K562 (cell line): ENCODE measurements at regions not wholly inside any gene's neighbourhood (a gene's known extent, or its start where the extent isn't known, plus 50 kb on each side); places are given as distances from the start of the nearest gene placed in this dataset.
A peak's percentile ranks its signal among the peaks of the same experiment; 100 is the strongest.

Experiments
- ATAC-seq: fragments of 200-7000 bp; cut with Tn5 transposase; 3 replicates; pipeline ENCODE4 v1.9.1; 2020; ENCODE audit warnings: moderate library complexity
- BruUV-seq: library from RNA; stranded (reverse); fragments of 400-500 nt; replicated peaks from 2 replicates; lab custom pipeline; 2021; lab: Mats Ljungman, UMichigan
- CTCF ChIA-PET: fragments of 300-600 bp; formaldehyde crosslinking; extraction: SDS; loops from one replicate; lab custom pipeline; 2021; ENCODE audit warnings: low intra/inter-chr PET ratio; lab: Yijun Ruan, JAX
- POLR2A ChIA-PET: fragments of 300-600, 350-650 bp; sonication (Branson Sonifier 250); formaldehyde crosslinking; extraction: SDS; loops from one replicate; lab custom pipeline; 2021; ENCODE audit warnings: antibody characterized with exemption, inconsistent platforms; lab: Yijun Ruan, JAX
- DNase-seq, 4 experiments: peaks; one replicate each; pipeline versions ENCODE4 v3.0.0 to v3.0.0-alpha.2; 2011 to 2018; ENCODE audit warnings: low spot score in 3 of 4, mixed read lengths in 3 of 4; ENCODE audit errors: extremely low read depth in 1 of 4
- FAIRE-seq: peaks from 2 replicates; lab custom pipeline; 2011; peaks lifted over from hg19 to GRCh38; lab: Jason Lieb, UNC
- H2AFZ ChIP-seq: 2 replicates; pipeline ENCODE4 v1.6.0; 2011; ENCODE audit warnings: low read depth, low read length, control low read depth, inconsistent platforms
- H3K27ac ChIP-seq: fragments of 200-600 bp; 3 replicates; pipeline ENCODE4 v1.8.0; 2011; ENCODE audit warnings: low read depth, mild to moderate bottlenecking, control low read depth, inconsistent platforms, low read length, moderate library complexity, mixed read lengths; ENCODE audit errors: extremely low read depth
- H3K27me3 ChIP-seq, 2 experiments: fragments of 300-600 bp in 1 of 2; 2 replicates in 1 of 2; 3 replicates in 1 of 2; pipeline versions ENCODE4 v1.6.0 to v1.8.0; 2011; ENCODE audit warnings: inconsistent platforms in 2 of 2, low read length in 2 of 2, mild to moderate bottlenecking in 1 of 2, mixed read lengths in 1 of 2, moderate library complexity in 1 of 2; ENCODE audit not compliant: control insufficient read depth in 2 of 2, insufficient read depth in 2 of 2
- H3K36me3 ChIP-seq: fragments of 300-600 bp; 3 replicates; pipeline ENCODE4 v1.8.0; 2011; ENCODE audit warnings: mild to moderate bottlenecking, low read length, inconsistent platforms; ENCODE audit not compliant: control insufficient read depth, insufficient read depth
- H3K4me1 ChIP-seq, 2 experiments: fragments of 200-600 bp in 1 of 2; replicated peaks in 1 of 2; 2 replicates in 1 of 2; 3 replicates in 1 of 2; pipeline versions ENCODE4 v1.5.1 to v1.8.0; 2011; ENCODE audit warnings: inconsistent platforms in 2 of 2, low read length in 2 of 2, mild to moderate bottlenecking in 1 of 2, mixed read lengths in 1 of 2, moderate library complexity in 1 of 2; ENCODE audit not compliant: control insufficient read depth in 2 of 2, insufficient read depth in 2 of 2
- H3K4me2 ChIP-seq: 2 replicates; pipeline ENCODE4 v1.6.1; 2011; ENCODE audit warnings: low read length, control low read depth, inconsistent platforms, mixed read lengths; ENCODE audit not compliant: insufficient read depth
- H3K4me3 ChIP-seq: fragments of 200-600 bp; sonication (generic), shearing (Covaris generic); 2 replicates; pipeline ENCODE4 v1.5.1; 2016; ENCODE audit warnings: control low read depth, inconsistent platforms
- H3K79me2 ChIP-seq: fragments of 200-600 bp; 3 replicates; pipeline ENCODE4 v1.8.0; 2011; ENCODE audit warnings: low read length, inconsistent platforms; ENCODE audit not compliant: control insufficient read depth, insufficient read depth
- H3K9ac ChIP-seq, 2 experiments: 2 replicates each; pipeline versions ENCODE4 v1.6.0 to v1.6.1; 2011; ENCODE audit warnings: low read depth in 2 of 2, low read length in 2 of 2, control low read depth in 1 of 2, inconsistent platforms in 1 of 2, mild to moderate bottlenecking in 1 of 2, mixed read lengths in 1 of 2; ENCODE audit not compliant: insufficient read depth in 1 of 2
- H3K9me1 ChIP-seq: one replicate; pipeline ENCODE4 v1.6.0; 2011; ENCODE audit warnings: inconsistent platforms, mild to moderate bottlenecking, low read length, moderate library complexity; ENCODE audit not compliant: control insufficient read depth, insufficient read depth
- H3K9me3 ChIP-seq: replicated peaks from 2 replicates; pipeline ENCODE4 v1.5.1; 2011; ENCODE audit warnings: low read depth, low read length, inconsistent platforms; ENCODE audit not compliant: control insufficient read depth, insufficient read depth
- H4K20me1 ChIP-seq: replicated peaks from 2 replicates; pipeline ENCODE4 v1.6.1; 2011; ENCODE audit warnings: low read length, inconsistent platforms, mixed read lengths; ENCODE audit not compliant: control insufficient read depth, insufficient read depth
- ATF6 ChIP-seq: sonication (generic); formaldehyde crosslinking; IDR thresholded peaks from 2 replicates; pipeline ENCODE4 v1.4.0; 2020; ENCODE audit warnings: mild to moderate bottlenecking, missing genetic modification reagents
- BCL6 ChIP-seq: fragments of 250-450 bp; sonication (Bioruptor Pico); IDR thresholded peaks from 2 replicates; pipeline ENCODE4 v1.4.0; 2020
- CEBPG ChIP-seq, 3 experiments: fragments of 200-800 bp in 1 of 3; sonication (Bioruptor generic) in 1 of 3; sonication (generic) in 1 of 3; formaldehyde crosslinking in 1 of 3; IDR thresholded peaks in 2 of 3; conservative IDR thresholded peaks in 1 of 3; 2 replicates each; pipeline versions ENCODE4 v1.6.1 to v1.8.0; 2016 to 2022; ENCODE audit warnings: missing compliant biosample characterization in 2 of 3, missing genetic modification characterization in 2 of 3, mild to moderate bottlenecking in 1 of 3, missing genetic modification reagents in 1 of 3
- CREM ChIP-seq: IDR thresholded peaks from 2 replicates; pipeline ENCODE4 v1.6.1; 2014; ENCODE audit warnings: antibody characterized with exemption, low read depth
- GABPA ChIP-seq: fragments of 200-800 bp; sonication (Bioruptor generic); conservative IDR thresholded peaks from 2 replicates; pipeline ENCODE4 v1.6.1; 2016; ENCODE audit warnings: low read depth, missing genetic modification characterization, missing compliant biosample characterization
- IFI16 ChIP-seq: fragments of 250-450 bp; sonication (Bioruptor Pico); IDR thresholded peaks from 2 replicates; pipeline ENCODE4 v2.1.2; 2022; ENCODE audit warnings: mild to moderate bottlenecking, inconsistent platforms
- MAZ ChIP-seq, 2 experiments: fragments of 450-650 bp in 1 of 2; sonication (generic) in 1 of 2; formaldehyde crosslinking; IDR thresholded peaks in 1 of 2; conservative IDR thresholded peaks in 1 of 2; 2 replicates each; pipeline versions ENCODE4 v1.4.0 to v1.5.0; 2020; ENCODE audit warnings: mild to moderate bottlenecking in 1 of 2, missing genetic modification reagents in 1 of 2
- NFIC ChIP-seq: fragments of 450-650 bp; IDR thresholded peaks from 2 replicates; pipeline ENCODE4 v1.6.1; 2017; ENCODE audit warnings: mild to moderate bottlenecking, inconsistent platforms
- PYGO2 ChIP-seq: fragments of 450-650 bp; IDR thresholded peaks from 2 replicates; pipeline ENCODE4 v1.6.1; 2016; ENCODE audit warnings: mild to moderate bottlenecking, missing genetic modification characterization, moderate library complexity, missing compliant biosample characterization
- SREBF2 ChIP-seq: sonication (generic); formaldehyde crosslinking; IDR thresholded peaks from 2 replicates; pipeline ENCODE4 v1.4.0; 2020; ENCODE audit warnings: mild to moderate bottlenecking, missing genetic modification reagents
- TAF15 ChIP-seq: fragments of 200-400 bp; formaldehyde crosslinking; IDR thresholded peaks from 2 replicates; pipeline ENCODE4 v1.6.1; 2017; ENCODE audit warnings: mild to moderate bottlenecking, low read depth, low read length, moderate library complexity
- TRIM28 ChIP-seq: fragments of 450-650 bp; IDR thresholded peaks from 2 replicates; pipeline ENCODE4 v1.6.1; 2017
- ZBTB17 ChIP-seq: fragments of 450-650 bp; formaldehyde crosslinking; IDR thresholded peaks from 2 replicates; pipeline ENCODE4 v1.4.0; 2020; ENCODE audit warnings: mild to moderate bottlenecking
- ZFX ChIP-seq: sonication (generic); formaldehyde crosslinking; IDR thresholded peaks from 2 replicates; pipeline ENCODE4 v1.8.0; 2022; ENCODE audit warnings: mild to moderate bottlenecking, missing genetic modification reagents, moderate library complexity
- ZNF316 ChIP-seq: fragments of 450-650 bp; IDR thresholded peaks from 2 replicates; pipeline ENCODE4 v1.6.1; 2016
- ZZZ3 ChIP-seq: fragments of 450-650 bp; IDR thresholded peaks from 2 replicates; pipeline ENCODE4 v1.6.1; 2016; ENCODE audit warnings: antibody characterized with exemption, mild to moderate bottlenecking, moderate library complexity
- WGBS: fragments of 100-300 bp; shearing (Covaris generic); methylation state at CpG from one replicate; pipeline ENCODE4 v1.1.6; 2016; ENCODE audit warnings: low coverage, mixed read lengths; ENCODE audit not compliant: insufficient coverage; ENCODE audit errors: missing lambda C conversion rate; 5-methylcytosine and 5-hydroxymethylcytosine counted together
- in situ Hi-C: fragments of 300-500 bp; cut with MboI; formaldehyde crosslinking; loops from 4 replicates; pipeline ENCODE4 v1.15.0; 2018; ENCODE audit warnings: inconsistent platforms, mixed read lengths
- intact Hi-C: fragments of 100-400 bp; cut with micrococcal nuclease; formaldehyde crosslinking; loops from 2 replicates; pipeline ENCODE4 v1.14.2; 2022
- TF ChIP-seq, protein P1 (sequence below), 3 experiments: IDR thresholded peaks in 2 of 3; conservative IDR thresholded peaks in 1 of 3; 2 replicates each; pipeline ENCODE4 v1.5.1; 2011 to 2012; ENCODE audit warnings: low read length in 3 of 3, mild to moderate bottlenecking in 3 of 3, control low read depth in 2 of 3, improper control_type of control experiment in 1 of 3, inconsistent platforms in 1 of 3, low read depth in 1 of 3, mixed read lengths in 1 of 3, moderate library complexity in 1 of 3; ENCODE audit not compliant: insufficient read depth in 2 of 3

- TF ChIP-seq, protein P1, sequence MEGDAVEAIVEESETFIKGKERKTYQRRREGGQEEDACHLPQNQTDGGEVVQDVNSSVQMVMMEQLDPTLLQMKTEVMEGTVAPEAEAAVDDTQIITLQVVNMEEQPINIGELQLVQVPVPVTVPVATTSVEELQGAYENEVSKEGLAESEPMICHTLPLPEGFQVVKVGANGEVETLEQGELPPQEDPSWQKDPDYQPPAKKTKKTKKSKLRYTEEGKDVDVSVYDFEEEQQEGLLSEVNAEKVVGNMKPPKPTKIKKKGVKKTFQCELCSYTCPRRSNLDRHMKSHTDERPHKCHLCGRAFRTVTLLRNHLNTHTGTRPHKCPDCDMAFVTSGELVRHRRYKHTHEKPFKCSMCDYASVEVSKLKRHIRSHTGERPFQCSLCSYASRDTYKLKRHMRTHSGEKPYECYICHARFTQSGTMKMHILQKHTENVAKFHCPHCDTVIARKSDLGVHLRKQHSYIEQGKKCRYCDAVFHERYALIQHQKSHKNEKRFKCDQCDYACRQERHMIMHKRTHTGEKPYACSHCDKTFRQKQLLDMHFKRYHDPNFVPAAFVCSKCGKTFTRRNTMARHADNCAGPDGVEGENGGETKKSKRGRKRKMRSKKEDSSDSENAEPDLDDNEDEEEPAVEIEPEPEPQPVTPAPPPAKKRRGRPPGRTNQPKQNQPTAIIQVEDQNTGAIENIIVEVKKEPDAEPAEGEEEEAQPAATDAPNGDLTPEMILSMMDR (IDR thresholded peaks at IDR 0.05 in 2 of 3, conservative IDR thresholded peaks at IDR 0.05 in 1 of 3; ENCODE audit: insufficient read depth in 2 of 3, low read depth in 1 of 3, low read length in 3 of 3) = peak; percentile 45 to 61 (median 58); a peak in 5 of 6 replicates
- TF ChIP-seq ATF6 (CRISPR knock-in tag) = no peak
Measured at GRCh38 chr12:125203145-125203765, 138.0 kb downstream of the AACS start (continued).

DNA sequence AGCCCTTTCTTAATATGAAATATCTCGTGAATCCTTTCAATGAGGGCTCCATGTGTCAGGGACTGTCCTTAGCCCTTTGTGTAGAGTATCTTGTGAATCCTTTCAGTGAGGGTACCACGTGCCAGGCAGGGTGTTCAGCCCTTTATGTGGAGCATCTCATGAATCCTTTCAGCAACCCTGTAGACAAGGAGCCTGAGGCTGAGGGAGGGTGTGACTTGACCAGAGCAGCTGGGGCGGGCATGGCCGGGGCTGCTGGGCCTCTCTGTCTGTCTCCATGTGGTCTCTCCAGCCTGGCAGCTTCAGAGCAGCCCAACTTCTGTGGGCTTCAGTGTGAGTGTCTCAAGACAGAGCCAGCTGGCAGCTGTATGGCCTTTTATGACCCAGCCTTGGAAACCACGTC is 140.2 kb downstream of the AACS start:
- Histone ChIP-seq H2AFZ (no peak overlapping the region), H3K27me3 (peaks cover 0 to 25% of the 10 kb centered on the region in 2 experiments; a peak in 4 of 5 replicates), H3K27ac (no peak overlapping the region), H3K4me1 (no peaks in the 10 kb centered on the region), H3K79me2 (no peaks in the 10 kb centered on the region), H3K36me3 (no peaks in the 10 kb centered on the region), H3K4me3 (no peak overlapping the region), H3K9me1 (no peaks in the 10 kb centered on the region), H4K20me1 (no peaks in the 10 kb centered on the region), H3K9me3 (no peaks in the 10 kb centered on the region), H3K4me2 (no peak overlapping the region), H3K9ac (no peak overlapping the region)
- DNase-seq (no peak), ATAC-seq (no peak), FAIRE-seq (no peak)
- no TSS peak for BruUV-seq
- in situ Hi-C loops (no loop called here), intact Hi-C loops (no loop called here)
- POLR2A ChIA-PET = interaction anchor here (0.6 to 1.5 kb wide), 2 partner anchors 9 to 12 kb away, joined by 3 read pairs; no protein-coding TSS in a partner anchor
- 0% methylated on average over 3 of the region's 5 CpGs for whole genome bisulfite sequencing
- CTCF ChIA-PET = no interaction called here
- TF ChIP-seq CEBPG (CRISPR knock-in tag; IDR thresholded peaks at IDR 0.05) (no peak), CEBPG (tag; conservative IDR thresholded peaks at IDR 0.05 in 1 of 2, IDR thresholded peaks at IDR 0.05 in 1 of 2) (no peak), SREBF2 (CRISPR knock-in tag) (no peak), ZNF316 (no peak), ZZZ3 (no peak), NFIC (no peak), ZBTB17 (CRISPR knock-in tag) (no peak), BCL6 (no peak), TAF15 (no peak), GABPA (no peak), TRIM28 (no peak), PYGO2 (tag) (no peak), MAZ (CRISPR knock-in tag; conservative IDR thresholded peaks at IDR 0.05 in 1 of 2, IDR thresholded peaks at IDR 0.05 in 1 of 2) (no peak), ZFX (CRISPR knock-in tag) (no peak), IFI16 (CRISPR knock-in tag) (no peak), CREM (no peak)
